HL-60 (cell line): ENCODE measurements at regions not wholly inside any gene's neighbourhood (a gene's known extent, or its start where the extent isn't known, plus 50 kb on each side); places are given as distances from the start of the nearest gene placed in this dataset.

ENCODE experiments used
- REST ChIP-seq: IDR thresholded peaks from 2 replicates; pipeline ENCODE4 v1.6.1; 2012; ENCODE audit warnings: low read depth; ENCODE audit not compliant: insufficient replicate concordance
- TF ChIP-seq, protein P1 (sequence below): IDR thresholded peaks from one replicate; pipeline ENCODE4 v1.5.1; 2011; ENCODE audit warnings: low read length, control low read depth, inconsistent platforms; ENCODE audit not compliant: insufficient read depth

- TF ChIP-seq REST = no peak
- TF ChIP-seq, protein P1, sequence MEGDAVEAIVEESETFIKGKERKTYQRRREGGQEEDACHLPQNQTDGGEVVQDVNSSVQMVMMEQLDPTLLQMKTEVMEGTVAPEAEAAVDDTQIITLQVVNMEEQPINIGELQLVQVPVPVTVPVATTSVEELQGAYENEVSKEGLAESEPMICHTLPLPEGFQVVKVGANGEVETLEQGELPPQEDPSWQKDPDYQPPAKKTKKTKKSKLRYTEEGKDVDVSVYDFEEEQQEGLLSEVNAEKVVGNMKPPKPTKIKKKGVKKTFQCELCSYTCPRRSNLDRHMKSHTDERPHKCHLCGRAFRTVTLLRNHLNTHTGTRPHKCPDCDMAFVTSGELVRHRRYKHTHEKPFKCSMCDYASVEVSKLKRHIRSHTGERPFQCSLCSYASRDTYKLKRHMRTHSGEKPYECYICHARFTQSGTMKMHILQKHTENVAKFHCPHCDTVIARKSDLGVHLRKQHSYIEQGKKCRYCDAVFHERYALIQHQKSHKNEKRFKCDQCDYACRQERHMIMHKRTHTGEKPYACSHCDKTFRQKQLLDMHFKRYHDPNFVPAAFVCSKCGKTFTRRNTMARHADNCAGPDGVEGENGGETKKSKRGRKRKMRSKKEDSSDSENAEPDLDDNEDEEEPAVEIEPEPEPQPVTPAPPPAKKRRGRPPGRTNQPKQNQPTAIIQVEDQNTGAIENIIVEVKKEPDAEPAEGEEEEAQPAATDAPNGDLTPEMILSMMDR = no peak
These were observed 108.6 kb upstream of the VRK1 start for GRCh38 chr14:96688629-96689028.
